SKM-1 (cell line): ENCODE measurements at regions not wholly inside any gene's neighbourhood (a gene's known extent, or its start where the extent isn't known, plus 50 kb on each side); places are given as distances from the start of the nearest gene placed in this dataset.
A peak's percentile ranks its signal among the peaks of the same experiment; 100 is the strongest.

Experiments used
- DNase-seq: peaks from one replicate; lab custom pipeline; 2025; ENCODE audit not compliant: unreplicated experiment; lab: John Stamatoyannopoulos, UW

GRCh38 chr9:28678097-28678496, 1104.8 kb upstream of the C9orf72 start:
- DNase-seq = no peak

- no peak for DNase-seq
These were observed 1114.9 kb upstream of the C9orf72 start for GRCh38 chr9:28688172-28688571.

- no peak for DNase-seq
These were observed 1118.7 kb upstream of the C9orf72 start for GRCh38 chr9:28692012-28692411.

GRCh38 chr9:28696960-28697359, 1123.7 kb upstream of the C9orf72 start:
- no peak for DNase-seq

- no peak for DNase-seq
These were observed 1126.4 kb upstream of the C9orf72 start for GRCh38 chr9:28699632-28700031.

- no peak for DNase-seq
These were observed 1134.3 kb upstream of the C9orf72 start for GRCh38 chr9:28707616-28708015.

GRCh38 chr9:28714188-28714587, 1140.9 kb upstream of the C9orf72 start:
- no peak for DNase-seq

- DNase-seq = no peak
These were observed 1144.9 kb upstream of the C9orf72 start for GRCh38 chr9:28718226-28718625.

- no peak for DNase-seq
These were observed 1147.5 kb upstream of the C9orf72 start for GRCh38 chr9:28720746-28721145.

- no peak for DNase-seq
These were observed 1156.8 kb upstream of the C9orf72 start for GRCh38 chr9:28730111-28730510.

GRCh38 chr9:28735738-28736342, 1162.6 kb upstream of the C9orf72 start:
- DNase-seq = no peak

GRCh38 chr9:28741459-28741858, 1168.2 kb upstream of the C9orf72 start:
- no peak for DNase-seq

- no peak for DNase-seq
These were observed 1174.2 kb upstream of the C9orf72 start for GRCh38 chr9:28747351-28747985.

GRCh38 chr9:28750136-28750535, 1176.9 kb upstream of the C9orf72 start:
- DNase-seq = no peak

- DNase-seq = no peak
These were observed 1185.1 kb upstream of the C9orf72 start for GRCh38 chr9:28758341-28758740.

GRCh38 chr9:28758971-28759370, 1185.7 kb upstream of the C9orf72 start:
- no peak for DNase-seq

- no peak for DNase-seq
These were observed 1188.9 kb upstream of the C9orf72 start for GRCh38 chr9:28762167-28762566.

- no peak for DNase-seq
These were observed 1191.3 kb upstream of the C9orf72 start for GRCh38 chr9:28764532-28764931.

GRCh38 chr9:28770226-28770625, 1196.9 kb upstream of the C9orf72 start:
- DNase-seq = no peak

GRCh38 chr9:28770827-28771226, 1197.5 kb upstream of the C9orf72 start:
- no peak for DNase-seq

- DNase-seq = peak; percentile 21
These were observed 1201.4 kb upstream of the C9orf72 start for GRCh38 chr9:28774433-28775235.

- no peak for DNase-seq
These were observed 1206.0 kb upstream of the C9orf72 start for GRCh38 chr9:28779243-28779642.
